ENCODE measurements at regions not wholly inside any gene's neighbourhood (a gene's known extent, or its start where the extent isn't known, plus 50 kb on each side); places are given as distances from the start of the nearest gene placed in this dataset.

- no peaks in the 10 kb centered on the region for H3K4me1 Mint-ChIP-seq
- no peaks in the 10 kb centered on the region for H3K36me3 Mint-ChIP-seq (ENCODE audit: low read depth)
- no peak for TF ChIP-seq CTCF (IDR thresholded peaks at IDR 0.05; ENCODE audit: unreplicated experiment in 3 of 3)
- H3K4me3 Mint-ChIP-seq, result no peak overlapping the region
- H3K9me3 Mint-ChIP-seq, result peaks cover 6% of the 10 kb centered on the region
- H3K27me3 Mint-ChIP-seq (ENCODE audit: low read depth), result no peaks in the 10 kb centered on the region
- no peak overlapping the region for H3K27ac Mint-ChIP-seq
Observed at GRCh38 chr14:82122655-82123054, 589.0 kb upstream of the SEL1L start.

- no peaks in the 10 kb centered on the region for H3K36me3 Mint-ChIP-seq (ENCODE audit: low read depth)
- no peaks in the 10 kb centered on the region for H3K4me1 Mint-ChIP-seq
- H3K27ac Mint-ChIP-seq, result no peak overlapping the region
- no peak overlapping the region for H3K4me3 Mint-ChIP-seq
- no peaks in the 10 kb centered on the region for H3K9me3 Mint-ChIP-seq
- TF ChIP-seq CTCF (IDR thresholded peaks at IDR 0.05; ENCODE audit: unreplicated experiment in 3 of 3), result no peak
- no peaks in the 10 kb centered on the region for H3K27me3 Mint-ChIP-seq (ENCODE audit: low read depth)
Observed at GRCh38 chr14:82124511-82124910, 590.9 kb upstream of the SEL1L start.

- no peak overlapping the region for H3K27ac Mint-ChIP-seq
- H3K27me3 Mint-ChIP-seq (ENCODE audit: low read depth), result no peaks in the 10 kb centered on the region
- no peaks in the 10 kb centered on the region for H3K9me3 Mint-ChIP-seq
- TF ChIP-seq CTCF (IDR thresholded peaks at IDR 0.05; ENCODE audit: unreplicated experiment in 3 of 3), result no peak
- no peaks in the 10 kb centered on the region for H3K36me3 Mint-ChIP-seq (ENCODE audit: low read depth)
- no peak overlapping the region for H3K4me3 Mint-ChIP-seq
- H3K4me1 Mint-ChIP-seq, result no peaks in the 10 kb centered on the region
Observed at GRCh38 chr14:82126006-82126405, 592.4 kb upstream of the SEL1L start.

- Mint-ChIP-seq H3K9me3 (peaks cover 6% of the 10 kb centered on the region), H3K36me3 (ENCODE audit: low read depth) (no peaks in the 10 kb centered on the region), H3K4me1 (no peaks in the 10 kb centered on the region), H3K27ac (no peak overlapping the region), H3K4me3 (no peak overlapping the region), H3K27me3 (ENCODE audit: low read depth) (no peaks in the 10 kb centered on the region)
- no peak for TF ChIP-seq CTCF (IDR thresholded peaks at IDR 0.05; ENCODE audit: unreplicated experiment in 3 of 3)
Observed at GRCh38 chr14:82134411-82134810, 600.8 kb upstream of the SEL1L start.

GRCh38 chr14:82138431-82138830 lies 604.8 kb upstream of the SEL1L start:
- Mint-ChIP-seq H3K9me3 (peaks cover 16% of the 10 kb centered on the region), H3K4me3 (no peak overlapping the region), H3K36me3 (ENCODE audit: low read depth) (no peaks in the 10 kb centered on the region), H3K27ac (no peak overlapping the region), H3K4me1 (no peaks in the 10 kb centered on the region), H3K27me3 (ENCODE audit: low read depth) (no peaks in the 10 kb centered on the region)
- no peak for TF ChIP-seq CTCF (IDR thresholded peaks at IDR 0.05; ENCODE audit: unreplicated experiment in 3 of 3)

GRCh38 chr14:82146846-82147245 lies 613.2 kb upstream of the SEL1L start:
- Mint-ChIP-seq H3K27me3 (ENCODE audit: low read depth) (no peaks in the 10 kb centered on the region), H3K36me3 (ENCODE audit: low read depth) (no peaks in the 10 kb centered on the region), H3K4me1 (no peaks in the 10 kb centered on the region), H3K4me3 (no peak overlapping the region), H3K27ac (no peak overlapping the region), H3K9me3 (no peaks in the 10 kb centered on the region)
- no peak for TF ChIP-seq CTCF (IDR thresholded peaks at IDR 0.05; ENCODE audit: unreplicated experiment in 3 of 3)
